OCI-LY7 (cell line): ENCODE measurements at regions not wholly inside any gene's neighbourhood (a gene's known extent, or its start where the extent isn't known, plus 50 kb on each side); places are given as distances from the start of the nearest gene placed in this dataset.

Experiments used
- BruUV-seq: library from RNA; stranded (reverse); fragments of 400-500 nt; replicated peaks from 2 replicates; lab custom pipeline; 2021; lab: Mats Ljungman, UMichigan
- CTCF ChIA-PET: fragments of 300-600 bp; sonication (Branson Sonifier 250); formaldehyde crosslinking; loops from one replicate; lab custom pipeline; 2022; ENCODE audit warnings: antibody characterized with exemption; ENCODE audit not compliant: unreplicated experiment; lab: Charles Lee
- POLR2A ChIA-PET: fragments of 300-600 bp; sonication (Branson Sonifier 250); formaldehyde crosslinking; loops from one replicate; lab custom pipeline; 2022; ENCODE audit warnings: antibody characterized with exemption; lab: Charles Lee
- DNase-seq: peaks from one replicate; pipeline ENCODE4 v3.0.0-alpha.2; 2015; ENCODE audit warnings: low spot score
- H2AFZ ChIP-seq: fragments of 200-600 bp; sonication (generic), shearing (Covaris generic); 2 replicates; pipeline ENCODE4 v1.6.1; 2014; ENCODE audit warnings: mild to moderate bottlenecking, antibody characterized with exemption, low read length, moderate library complexity
- H3K27ac ChIP-seq: fragments of 200-600 bp; sonication (generic); 2 replicates; pipeline ENCODE4 v1.5.1; 2014; ENCODE audit warnings: mixed run types, low read depth, mild to moderate bottlenecking, moderate library complexity, low read length, inconsistent platforms; ENCODE audit not compliant: poor library complexity, severe bottlenecking
- H3K36me3 ChIP-seq: fragments of 200-600 bp; sonication (generic); 2 replicates; pipeline ENCODE4 v1.6.1; 2014; ENCODE audit warnings: mild to moderate bottlenecking, antibody characterized with exemption, low read length, moderate library complexity, mixed read lengths; ENCODE audit not compliant: insufficient read depth
- H3K4me1 ChIP-seq: fragments of 200-600 bp; sonication (generic); 2 replicates; pipeline ENCODE4 v1.5.1; 2014; ENCODE audit warnings: mild to moderate bottlenecking, low read length; ENCODE audit not compliant: insufficient read depth, poor library complexity, severe bottlenecking
- H3K4me2 ChIP-seq: fragments of 200-600 bp; sonication (generic); 2 replicates; pipeline ENCODE4 v1.6.1; 2014; ENCODE audit warnings: mild to moderate bottlenecking, low read length
- H3K4me3 ChIP-seq: fragments of 200-600 bp; sonication (generic); 2 replicates; pipeline ENCODE4 v1.5.1; 2014; ENCODE audit warnings: mild to moderate bottlenecking, low read depth, low read length; ENCODE audit not compliant: poor library complexity, severe bottlenecking
- H3K79me2 ChIP-seq: fragments of 200-600 bp; sonication (generic); 2 replicates; pipeline ENCODE4 v1.6.1; 2016; ENCODE audit warnings: low read depth, mild to moderate bottlenecking, low read length, moderate library complexity, mixed read lengths; ENCODE audit not compliant: insufficient read depth
- H3K9me2 ChIP-seq: fragments of 200-600 bp; sonication (generic); 2 replicates; pipeline ENCODE4 v1.6.1; 2016; ENCODE audit warnings: mild to moderate bottlenecking, low read length, mixed read lengths; ENCODE audit not compliant: insufficient read depth
- H3K9me3 ChIP-seq: fragments of 200-600 bp; sonication (generic); 2 replicates; pipeline ENCODE4 v1.6.1; 2014; ENCODE audit warnings: mild to moderate bottlenecking, mixed run types, low read length, mixed read lengths
- H4K20me1 ChIP-seq: fragments of 200-600 bp; sonication (generic); 2 replicates; pipeline ENCODE4 v1.6.1; 2014; ENCODE audit warnings: mild to moderate bottlenecking, antibody characterized with exemption, low read length, moderate library complexity, mixed read lengths; ENCODE audit not compliant: insufficient read depth
- EZH2phosphoT487 ChIP-seq: fragments of 200-600 bp; sonication (generic); IDR thresholded peaks from 2 replicates; pipeline ENCODE4 v1.6.1; 2018; ENCODE audit warnings: low read depth, borderline replicate concordance, mild to moderate bottlenecking, mixed run types, antibody characterized with exemption, low read length, moderate library complexity, mixed read lengths
- intact Hi-C: fragments of 100-400 bp; cut with micrococcal nuclease; formaldehyde crosslinking; loops from one replicate; pipeline ENCODE4 v1.10.0; 2022; ENCODE audit not compliant: unreplicated experiment
- TF ChIP-seq, protein P1 (sequence below): fragments of 200-600 bp; sonication (generic); conservative IDR thresholded peaks from 2 replicates; pipeline ENCODE4 v1.5.1; 2014; ENCODE audit warnings: mild to moderate bottlenecking, antibody characterized with exemption, low read length, moderate library complexity, mixed read lengths

- H3K9me2 ChIP-seq = no peaks in the 10 kb centered on the region
- TF ChIP-seq, protein P1, sequence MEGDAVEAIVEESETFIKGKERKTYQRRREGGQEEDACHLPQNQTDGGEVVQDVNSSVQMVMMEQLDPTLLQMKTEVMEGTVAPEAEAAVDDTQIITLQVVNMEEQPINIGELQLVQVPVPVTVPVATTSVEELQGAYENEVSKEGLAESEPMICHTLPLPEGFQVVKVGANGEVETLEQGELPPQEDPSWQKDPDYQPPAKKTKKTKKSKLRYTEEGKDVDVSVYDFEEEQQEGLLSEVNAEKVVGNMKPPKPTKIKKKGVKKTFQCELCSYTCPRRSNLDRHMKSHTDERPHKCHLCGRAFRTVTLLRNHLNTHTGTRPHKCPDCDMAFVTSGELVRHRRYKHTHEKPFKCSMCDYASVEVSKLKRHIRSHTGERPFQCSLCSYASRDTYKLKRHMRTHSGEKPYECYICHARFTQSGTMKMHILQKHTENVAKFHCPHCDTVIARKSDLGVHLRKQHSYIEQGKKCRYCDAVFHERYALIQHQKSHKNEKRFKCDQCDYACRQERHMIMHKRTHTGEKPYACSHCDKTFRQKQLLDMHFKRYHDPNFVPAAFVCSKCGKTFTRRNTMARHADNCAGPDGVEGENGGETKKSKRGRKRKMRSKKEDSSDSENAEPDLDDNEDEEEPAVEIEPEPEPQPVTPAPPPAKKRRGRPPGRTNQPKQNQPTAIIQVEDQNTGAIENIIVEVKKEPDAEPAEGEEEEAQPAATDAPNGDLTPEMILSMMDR = no peak
- no peak for TF ChIP-seq EZH2phosphoT487
- no peak overlapping the region for H3K27ac ChIP-seq
- intact Hi-C loops = no loop called here
- H4K20me1 ChIP-seq = no peaks in the 10 kb centered on the region
- no peaks in the 10 kb centered on the region for H3K79me2 ChIP-seq
- no peak overlapping the region for H3K4me3 ChIP-seq
- no peak for DNase-seq
- CTCF ChIA-PET = no interaction called here
- POLR2A ChIA-PET = no interaction called here
- BruUV-seq = no TSS peak
- no peak overlapping the region for H2AFZ ChIP-seq
- no peaks in the 10 kb centered on the region for H3K36me3 ChIP-seq
- no peaks in the 10 kb centered on the region for H3K4me1 ChIP-seq
- no peak overlapping the region for H3K4me2 ChIP-seq
- no peaks in the 10 kb centered on the region for H3K9me3 ChIP-seq
Observed at GRCh38 chr1:8135250-8135649, 109.1 kb upstream of the ERRFI1 start.

DNA sequence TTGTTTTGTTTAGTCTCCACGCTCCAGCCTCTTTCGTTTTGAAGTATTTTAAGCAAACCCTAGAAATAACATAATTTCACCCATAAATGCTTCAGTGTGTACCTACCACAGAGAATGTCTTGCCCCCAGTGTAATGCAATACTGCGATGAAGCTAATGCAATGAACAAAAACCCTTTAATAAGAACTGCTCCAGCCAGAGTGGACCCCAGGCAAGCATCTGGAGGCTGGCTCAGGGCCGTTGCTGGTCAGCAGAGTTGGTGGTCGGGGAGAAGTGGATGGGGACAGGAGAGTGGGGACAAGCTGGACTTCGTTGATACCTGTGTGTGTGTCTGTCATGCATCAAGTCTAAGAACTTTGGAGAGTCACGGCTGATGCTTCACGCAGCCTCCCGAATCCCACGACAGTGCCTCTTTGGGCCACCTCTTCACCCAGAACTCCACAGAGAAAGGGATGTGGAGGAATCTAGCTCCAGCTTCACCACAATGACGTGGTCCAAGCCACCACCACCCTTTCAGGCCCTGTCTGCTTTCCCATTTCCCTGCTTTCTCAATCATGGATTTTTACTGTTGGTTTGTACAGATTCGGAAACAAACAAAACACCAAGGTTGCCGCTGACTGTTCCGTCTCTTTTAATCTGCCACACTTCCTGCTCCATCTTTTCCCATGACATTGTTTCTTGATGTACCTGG lies 108.6 kb upstream of the ERRFI1 start:
- H3K9me3 ChIP-seq = no peaks in the 10 kb centered on the region
- no peaks in the 10 kb centered on the region for H3K4me1 ChIP-seq
- no peaks in the 10 kb centered on the region for H3K9me2 ChIP-seq
- H3K27ac ChIP-seq = no peak overlapping the region
- no peak for DNase-seq
- no peak overlapping the region for H3K4me2 ChIP-seq
- H2AFZ ChIP-seq = no peak overlapping the region
- H3K36me3 ChIP-seq = no peaks in the 10 kb centered on the region
- H3K4me3 ChIP-seq = no peak overlapping the region
- CTCF ChIA-PET = no interaction called here
- no TSS peak for BruUV-seq
- H4K20me1 ChIP-seq = no peaks in the 10 kb centered on the region
- no peaks in the 10 kb centered on the region for H3K79me2 ChIP-seq
- POLR2A ChIA-PET = no interaction called here
- TF ChIP-seq, protein P1 = no peak
- no peak for TF ChIP-seq EZH2phosphoT487
- intact Hi-C loops = no loop called here

DNA sequence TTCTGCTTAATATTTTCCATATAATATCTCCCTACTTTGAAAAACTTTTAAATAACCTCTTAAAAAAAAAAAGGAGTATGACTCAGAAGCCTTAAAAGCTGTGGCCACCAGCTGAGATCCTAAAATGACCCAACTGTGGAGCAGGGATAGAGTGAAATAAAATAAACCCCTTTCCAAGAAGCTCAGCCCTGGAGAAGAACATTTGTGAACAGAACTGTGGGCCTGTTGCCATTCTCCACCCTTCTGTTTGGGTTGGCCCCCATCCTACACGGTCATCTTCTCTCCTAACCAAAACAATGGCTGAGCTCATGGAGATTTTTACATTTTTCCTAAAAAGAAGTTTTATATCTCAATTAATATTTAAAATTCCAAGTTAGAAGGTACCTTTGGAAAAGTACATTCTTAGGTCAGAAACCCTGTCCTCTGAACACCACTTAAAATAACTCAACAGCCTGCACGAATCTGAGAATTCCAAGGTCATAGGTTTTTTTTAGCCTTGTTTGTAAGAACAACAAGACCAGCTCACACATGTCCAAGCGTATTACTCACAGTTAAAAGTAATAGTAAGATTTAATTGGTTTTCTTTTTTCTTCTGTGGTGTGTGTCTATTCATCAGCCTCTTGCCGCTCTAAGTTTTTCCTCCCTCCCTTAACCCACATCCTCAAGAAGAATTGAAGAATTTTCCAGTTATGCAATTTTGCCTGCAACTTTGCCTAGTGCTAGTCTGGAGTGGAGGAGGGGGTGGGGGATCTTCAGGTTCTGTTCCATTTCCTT lies 107.7 kb upstream of the ERRFI1 start:
- no peaks in the 10 kb centered on the region for H4K20me1 ChIP-seq
- ChIA-PET POLR2A (no interaction called here), CTCF (interaction anchor here (0.6 kb wide), 1 partner anchor 122 kb away, joined by 4 read pairs; no protein-coding TSS in a partner anchor)
- intact Hi-C loops = no loop called here
- DNase-seq = no peak
- no peaks in the 10 kb centered on the region for H3K36me3 ChIP-seq
- no TSS peak for BruUV-seq
- no peaks in the 10 kb centered on the region for H3K79me2 ChIP-seq
- H3K9me3 ChIP-seq = no peaks in the 10 kb centered on the region
- H3K9me2 ChIP-seq = no peaks in the 10 kb centered on the region
- H3K27ac ChIP-seq = no peak overlapping the region
- H3K4me1 ChIP-seq = no peaks in the 10 kb centered on the region
- H3K4me3 ChIP-seq = no peak overlapping the region
- TF ChIP-seq, protein P1 = no peak
- no peak for TF ChIP-seq EZH2phosphoT487
- H3K4me2 ChIP-seq = no peak overlapping the region
- H2AFZ ChIP-seq = no peak overlapping the region
